22Rv1 (cell line): ENCODE measurements at regions not wholly inside any gene's neighbourhood (a gene's known extent, or its start where the extent isn't known, plus 50 kb on each side); places are given as distances from the start of the nearest gene placed in this dataset.

Experiments used
- CTCF ChIP-seq: fragments of 450-650 bp; IDR thresholded peaks from 2 replicates; pipeline ENCODE4 v1.5.1; 2017; ENCODE audit warnings: mild to moderate bottlenecking
- ZFX ChIP-seq: fragments of 450-650 bp; IDR thresholded peaks from 2 replicates; pipeline ENCODE4 v1.6.1; 2017; ENCODE audit warnings: antibody characterized with exemption, borderline replicate concordance

DNA sequence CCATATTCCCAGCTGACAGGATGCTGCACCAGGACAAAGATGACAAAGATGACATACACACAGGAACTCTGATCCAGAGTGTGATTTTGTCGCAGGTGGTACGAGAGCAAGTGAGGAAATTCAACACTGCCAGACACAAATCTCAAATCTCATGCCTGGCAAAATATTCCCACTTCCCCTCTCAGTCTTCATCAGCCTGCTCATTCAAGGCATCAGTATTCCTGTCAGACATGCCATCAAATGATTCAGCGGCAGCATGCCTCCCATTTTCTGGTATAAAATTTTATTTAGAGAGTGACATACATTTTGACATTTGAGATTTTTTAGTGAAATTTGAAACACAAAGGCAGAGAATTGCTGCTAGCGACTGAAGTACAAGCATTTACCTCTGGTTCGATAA lies 228.1 kb upstream of the LMCD1 start:
- TF ChIP-seq CTCF (no peak), ZFX (no peak)
